ENCODE measurements at regions not wholly inside any gene's neighbourhood (a gene's known extent, or its start where the extent isn't known, plus 50 kb on each side); places are given as distances from the start of the nearest gene placed in this dataset.
A peak's percentile ranks its signal among the peaks of the same experiment; 100 is the strongest.
"Not testable (repeated sequence)": the region's sequence is repeated elsewhere in the genome, so short reads cannot be mapped to it uniquely, and the experiment has no call there.

- peaks cover 11% of the 10 kb centered on the region for H3K4me1 ChIP-seq (ENCODE audit: insufficient read depth, low read length, poor library complexity, severe bottlenecking)
- no peak overlapping the region for H3K27ac ChIP-seq (ENCODE audit: low read depth, low read length, poor library complexity, severe bottlenecking)
- intact Hi-C loops (cut with micrococcal nuclease; ENCODE audit: unreplicated experiment), result no loop called here
- ChIA-PET CTCF (no interaction called here), POLR2A (ENCODE audit: low non-redundant PET) (no interaction called here)
- H3K36me3 ChIP-seq (ENCODE audit: insufficient read depth, low read length, poor library complexity, severe bottlenecking), result no peaks in the 10 kb centered on the region
- H3K4me3 ChIP-seq (ENCODE audit: low read depth, low read length, poor library complexity, severe bottlenecking), result no peak overlapping the region
- no TSS peak for BruUV-seq (replicated peaks)
- no peaks in the 10 kb centered on the region for H3K27me3 ChIP-seq (replicated peaks; ENCODE audit: insufficient read depth, low read depth, low read length, poor library complexity)
- H3K9me3 ChIP-seq (ENCODE audit: low read depth, low read length, poor library complexity, severe bottlenecking), result no peaks in the 10 kb centered on the region
- TF ChIP-seq CTCF (conservative IDR thresholded peaks at IDR 0.05; ENCODE audit: low read depth, low read length) (no peak), EZH2 (IDR thresholded peaks at IDR 0.05; ENCODE audit: borderline replicate concordance, low read depth, low read length, poor library complexity, severe bottlenecking) (no peak)
- DNase-seq (ENCODE audit: low spot score), result peak; percentile 53
These were observed 57.7 kb upstream of the MAP4K3 start for GRCh38 chr2:39494784-39495251.

GRCh38 chr2:39497082-39497801 lies 60.2 kb upstream of the MAP4K3 start:
- Histone ChIP-seq H3K9me3 (ENCODE audit: low read depth, low read length, poor library complexity, severe bottlenecking) (no peaks in the 10 kb centered on the region), H3K4me1 (ENCODE audit: insufficient read depth, low read length, poor library complexity, severe bottlenecking) (peaks cover 9% of the 10 kb centered on the region), H3K4me3 (ENCODE audit: low read depth, low read length, poor library complexity, severe bottlenecking) (no peak overlapping the region), H3K27me3 (replicated peaks; ENCODE audit: insufficient read depth, low read depth, low read length, poor library complexity) (no peaks in the 10 kb centered on the region), H3K36me3 (ENCODE audit: insufficient read depth, low read length, poor library complexity, severe bottlenecking) (no peaks in the 10 kb centered on the region), H3K27ac (ENCODE audit: low read depth, low read length, poor library complexity, severe bottlenecking) (no peak overlapping the region)
- intact Hi-C loops (cut with micrococcal nuclease; ENCODE audit: unreplicated experiment), result no loop called here
- DNase-seq (ENCODE audit: low spot score), result no peak
- CTCF ChIA-PET, result no interaction called here
- TF ChIP-seq CTCF (conservative IDR thresholded peaks at IDR 0.05; ENCODE audit: low read depth, low read length), result no peak
- TF ChIP-seq EZH2 (IDR thresholded peaks at IDR 0.05; ENCODE audit: borderline replicate concordance, low read depth, low read length, poor library complexity, severe bottlenecking), result no peak
- POLR2A ChIA-PET (ENCODE audit: low non-redundant PET), result no interaction called here
- no TSS peak for BruUV-seq (replicated peaks)

GRCh38 chr2:39498176-39498575 lies 61.1 kb upstream of the MAP4K3 start:
- DNase-seq (ENCODE audit: low spot score); CTCF ChIA-PET; H3K36me3 ChIP-seq (ENCODE audit: insufficient read depth, low read length, poor library complexity, severe bottlenecking); H3K4me3 ChIP-seq (ENCODE audit: low read depth, low read length, poor library complexity, severe bottlenecking); H3K9me3 ChIP-seq (ENCODE audit: low read depth, low read length, poor library complexity, severe bottlenecking); POLR2A ChIA-PET (ENCODE audit: low non-redundant PET); H3K27ac ChIP-seq (ENCODE audit: low read depth, low read length, poor library complexity, severe bottlenecking); BruUV-seq (replicated peaks); H3K27me3 ChIP-seq (replicated peaks; ENCODE audit: insufficient read depth, low read depth, low read length, poor library complexity); intact Hi-C loops (cut with micrococcal nuclease; ENCODE audit: unreplicated experiment); H3K4me1 ChIP-seq (ENCODE audit: insufficient read depth, low read length, poor library complexity, severe bottlenecking): not testable (repeated sequence)

- BruUV-seq (replicated peaks), result no TSS peak
- Histone ChIP-seq H3K27me3 (replicated peaks; ENCODE audit: insufficient read depth, low read depth, low read length, poor library complexity) (no peaks in the 10 kb centered on the region), H3K36me3 (ENCODE audit: insufficient read depth, low read length, poor library complexity, severe bottlenecking) (no peaks in the 10 kb centered on the region), H3K4me1 (ENCODE audit: insufficient read depth, low read length, poor library complexity, severe bottlenecking) (no peaks in the 10 kb centered on the region), H3K4me3 (ENCODE audit: low read depth, low read length, poor library complexity, severe bottlenecking) (no peak overlapping the region), H3K9me3 (ENCODE audit: low read depth, low read length, poor library complexity, severe bottlenecking) (no peaks in the 10 kb centered on the region), H3K27ac (ENCODE audit: low read depth, low read length, poor library complexity, severe bottlenecking) (no peak overlapping the region)
- intact Hi-C loops (cut with micrococcal nuclease; ENCODE audit: unreplicated experiment), result no loop called here
- no peak for TF ChIP-seq CTCF (conservative IDR thresholded peaks at IDR 0.05; ENCODE audit: low read depth, low read length)
- ChIA-PET CTCF (no interaction called here), POLR2A (ENCODE audit: low non-redundant PET) (no interaction called here)
- no peak for DNase-seq (ENCODE audit: low spot score)
These were observed 61.7 kb upstream of the MAP4K3 start for GRCh38 chr2:39498786-39499185.

Measured in A673 (cell line).